ENCODE measurements at regions not wholly inside any gene's neighbourhood (a gene's known extent, or its start where the extent isn't known, plus 50 kb on each side); places are given as distances from the start of the nearest gene placed in this dataset.

DNA sequence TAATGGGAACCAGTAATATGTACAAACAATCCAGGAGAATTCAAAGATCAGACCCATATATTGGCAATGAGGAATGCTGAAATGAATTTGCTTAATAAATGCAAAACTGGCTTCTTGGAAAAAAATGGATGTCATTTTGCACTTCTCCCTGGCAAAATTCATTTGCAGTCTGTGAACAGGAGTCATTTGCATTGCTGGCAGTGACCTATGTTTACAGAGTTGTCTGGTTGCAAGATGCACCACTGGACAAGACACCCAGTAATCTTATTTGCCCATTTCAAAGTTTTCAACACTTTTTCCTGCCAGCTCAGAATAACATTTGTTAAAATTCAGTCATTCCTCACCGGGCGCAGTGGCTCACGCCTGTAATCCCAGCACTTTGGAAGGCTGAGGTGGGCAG is 123.5 kb upstream of the KCNAB1 start:
- TF ChIP-seq, protein P1, sequence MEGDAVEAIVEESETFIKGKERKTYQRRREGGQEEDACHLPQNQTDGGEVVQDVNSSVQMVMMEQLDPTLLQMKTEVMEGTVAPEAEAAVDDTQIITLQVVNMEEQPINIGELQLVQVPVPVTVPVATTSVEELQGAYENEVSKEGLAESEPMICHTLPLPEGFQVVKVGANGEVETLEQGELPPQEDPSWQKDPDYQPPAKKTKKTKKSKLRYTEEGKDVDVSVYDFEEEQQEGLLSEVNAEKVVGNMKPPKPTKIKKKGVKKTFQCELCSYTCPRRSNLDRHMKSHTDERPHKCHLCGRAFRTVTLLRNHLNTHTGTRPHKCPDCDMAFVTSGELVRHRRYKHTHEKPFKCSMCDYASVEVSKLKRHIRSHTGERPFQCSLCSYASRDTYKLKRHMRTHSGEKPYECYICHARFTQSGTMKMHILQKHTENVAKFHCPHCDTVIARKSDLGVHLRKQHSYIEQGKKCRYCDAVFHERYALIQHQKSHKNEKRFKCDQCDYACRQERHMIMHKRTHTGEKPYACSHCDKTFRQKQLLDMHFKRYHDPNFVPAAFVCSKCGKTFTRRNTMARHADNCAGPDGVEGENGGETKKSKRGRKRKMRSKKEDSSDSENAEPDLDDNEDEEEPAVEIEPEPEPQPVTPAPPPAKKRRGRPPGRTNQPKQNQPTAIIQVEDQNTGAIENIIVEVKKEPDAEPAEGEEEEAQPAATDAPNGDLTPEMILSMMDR (IDR thresholded peaks at IDR 0.05; ENCODE audit: insufficient read depth, low read depth, low read length) = no peak
- TF ChIP-seq EZH2 (IDR thresholded peaks at IDR 0.05; ENCODE audit: insufficient read depth, low read length) = no peak

Data from astrocyte (in vitro differentiated cells and primary cell).